HCT116 (cell line): ENCODE measurements at regions not wholly inside any gene's neighbourhood (a gene's known extent, or its start where the extent isn't known, plus 50 kb on each side); places are given as distances from the start of the nearest gene placed in this dataset.
A peak's percentile ranks its signal among the peaks of the same experiment; 100 is the strongest.

Experiments
- ATAC-seq: fragments of 200-7000 bp; cut with Tn5 transposase; 2 replicates; pipeline ENCODE4 v1.9.1; 2020; ENCODE audit warnings: mild to moderate bottlenecking, moderate library complexity
- BruUV-seq: library from RNA; stranded (reverse); fragments of 400-500 nt; replicated peaks from 2 replicates; lab custom pipeline; 2021; lab: Mats Ljungman, UMichigan
- CTCF ChIA-PET: fragments of 300-600 bp; sonication (Branson Sonifier 250); formaldehyde crosslinking; loops from one replicate; lab custom pipeline; 2021; ENCODE audit warnings: antibody characterized with exemption; lab: Charles Lee
- POLR2A ChIA-PET: fragments of 300-600, 350-600 bp; sonication (Branson Sonifier 250); formaldehyde crosslinking; loops from one replicate; lab custom pipeline; 2021; ENCODE audit warnings: antibody characterized with exemption; lab: Charles Lee
- RAD21 ChIA-PET, 2 experiments: fragments of 300-600 bp; sonication (Branson Sonifier 250); formaldehyde crosslinking; loops; one replicate each; lab custom pipeline; 2023; ENCODE audit warnings: low total read pairs in 2 of 2; ENCODE audit not compliant: uncharacterized antibody in 2 of 2, unreplicated experiment in 2 of 2, low non-redundant PET in 1 of 2; lab: Charles Lee
- DNase-seq: peaks from one replicate; pipeline ENCODE4 v3.0.0-alpha.2; 2010; ENCODE audit warnings: low read depth, low spot score
- H2AFZ ChIP-seq: fragments of 200-600 bp; shearing (Covaris generic), sonication (generic); 2 replicates; pipeline ENCODE4 v1.6.1; 2017; ENCODE audit warnings: low read depth, mixed run types, mixed read lengths, antibody characterized with exemption, low read length; ENCODE audit not compliant: poor library complexity, severe bottlenecking
- H3K27ac ChIP-seq: 2 replicates; pipeline ENCODE4 v1.5.1; 2012; ENCODE audit warnings: low read depth, low read length
- H3K27me3 ChIP-seq: fragments of 200-600 bp; sonication (generic); 2 replicates; pipeline ENCODE4 v1.6.1; 2016; ENCODE audit warnings: mixed run types, low read length, mixed read lengths; ENCODE audit not compliant: insufficient read depth
- H3K36me3 ChIP-seq, 2 experiments: fragments of 200-500 bp in 1 of 2; fragments of 200-600 bp in 1 of 2; sonication (Bioruptor generic) in 1 of 2; sonication (generic) in 1 of 2; 2 replicates each; pipeline versions ENCODE4 v1.5.1 to v1.6.1; 2014 to 2016; ENCODE audit warnings: low read length in 2 of 2, inconsistent platforms in 1 of 2, mixed read lengths in 1 of 2, mixed run types in 1 of 2; ENCODE audit not compliant: insufficient read depth in 2 of 2, control insufficient read depth in 1 of 2
- H3K4me1 ChIP-seq, 2 experiments: fragments of 200-600 bp in 1 of 2; sonication (generic) in 1 of 2; 2 replicates each; pipeline versions ENCODE4 v1.5.1 to v1.6.1; 2012 to 2017; ENCODE audit warnings: low read length in 2 of 2, inconsistent platforms in 1 of 2, mild to moderate bottlenecking in 1 of 2, mixed read lengths in 1 of 2, mixed run types in 1 of 2, moderate library complexity in 1 of 2; ENCODE audit not compliant: insufficient read depth in 2 of 2, control insufficient read depth in 1 of 2
- H3K4me2 ChIP-seq: fragments of 200-600 bp; sonication (generic); 2 replicates; pipeline ENCODE4 v1.6.1; 2017; ENCODE audit warnings: mixed run types, low read length, mixed read lengths
- H3K4me3 ChIP-seq, 2 experiments: fragments of 200-600 bp in 1 of 2; sonication (generic) in 1 of 2; replicated peaks in 1 of 2; 2 replicates each; pipeline ENCODE4 v1.5.1; 2011 to 2016; ENCODE audit warnings: low read length in 2 of 2, control low read depth in 1 of 2, low read depth in 1 of 2, mild to moderate bottlenecking in 1 of 2, mixed read lengths in 1 of 2, mixed run types in 1 of 2
- H3K79me2 ChIP-seq: fragments of 200-600 bp; sonication (generic); 2 replicates; pipeline ENCODE4 v1.6.1; 2017; ENCODE audit warnings: mild to moderate bottlenecking, mixed run types, low read length, moderate library complexity, mixed read lengths; ENCODE audit not compliant: insufficient read depth
- H3K9ac ChIP-seq: fragments of 200-600 bp; sonication (generic); 2 replicates; pipeline ENCODE4 v1.6.1; 2016; ENCODE audit warnings: low read length, mixed read lengths
- H3K9me2 ChIP-seq: fragments of 200-600 bp; sonication (generic), shearing (Covaris generic); 2 replicates; pipeline ENCODE4 v1.6.1; 2017; ENCODE audit warnings: mixed run types, mild to moderate bottlenecking, moderate library complexity; ENCODE audit not compliant: insufficient read depth
- H3K9me3 ChIP-seq, 2 experiments: fragments of 200-500 bp in 1 of 2; fragments of 200-600 bp in 1 of 2; sonication (Bioruptor generic) in 1 of 2; sonication (generic) in 1 of 2; 2 replicates each; pipeline ENCODE4 v1.6.1; 2014 to 2017; ENCODE audit warnings: low read length in 2 of 2, mixed read lengths in 2 of 2, inconsistent platforms in 1 of 2, low read depth in 1 of 2, mild to moderate bottlenecking in 1 of 2, mixed run types in 1 of 2, moderate library complexity in 1 of 2; ENCODE audit not compliant: control insufficient read depth in 1 of 2, insufficient read depth in 1 of 2
- H4K20me1 ChIP-seq: fragments of 200-600 bp; sonication (generic), shearing (Covaris generic); 2 replicates; pipeline ENCODE4 v1.6.1; 2017; ENCODE audit warnings: mixed run types, mild to moderate bottlenecking, moderate library complexity; ENCODE audit not compliant: insufficient read depth
- CBX3 ChIP-seq: IDR thresholded peaks from 2 replicates; pipeline ENCODE4 v1.6.1; 2012; ENCODE audit warnings: low read depth
- CEBPB ChIP-seq: IDR thresholded peaks from 2 replicates; pipeline ENCODE4 v1.6.1; 2012; ENCODE audit warnings: low read depth
- CTCF ChIP-seq, 3 experiments: fragments of 200-600 bp in 1 of 3; sonication (generic) in 1 of 3; IDR thresholded peaks in 2 of 3; conservative IDR thresholded peaks in 1 of 3; 2 replicates each; pipeline ENCODE4 v1.5.1; 2012 to 2017; ENCODE audit warnings: low read depth in 2 of 3, low read length in 2 of 3, antibody characterized with exemption in 1 of 3, borderline replicate concordance in 1 of 3, control low read depth in 1 of 3, mild to moderate bottlenecking in 1 of 3, mixed read lengths in 1 of 3, mixed run types in 1 of 3, moderate library complexity in 1 of 3; ENCODE audit not compliant: insufficient read depth in 1 of 3
- ELF1 ChIP-seq: IDR thresholded peaks from 2 replicates; pipeline ENCODE4 v1.6.1; 2012; ENCODE audit warnings: low read depth, borderline replicate concordance
- EZH2phosphoT487 ChIP-seq: fragments of 200-600 bp; IDR thresholded peaks from 2 replicates; pipeline ENCODE4 v1.6.1; 2018; ENCODE audit warnings: antibody characterized with exemption, borderline replicate concordance
- JUND ChIP-seq: IDR thresholded peaks from 2 replicates; pipeline ENCODE4 v1.6.1; 2012
- POLR2AphosphoS5 ChIP-seq: IDR thresholded peaks from 2 replicates; pipeline ENCODE4 v1.6.1; 2011; ENCODE audit warnings: mild to moderate bottlenecking, low read depth, low read length, moderate library complexity
- SP1 ChIP-seq: IDR thresholded peaks from 2 replicates; pipeline ENCODE4 v1.6.1; 2012; ENCODE audit warnings: low read depth
- SRF ChIP-seq: IDR thresholded peaks from 2 replicates; pipeline ENCODE4 v1.6.1; 2012; ENCODE audit warnings: low read depth
- TCF7L2 ChIP-seq: IDR thresholded peaks from 2 replicates; pipeline ENCODE4 v1.7.0; 2011; ENCODE audit warnings: borderline replicate concordance, inconsistent platforms; ENCODE audit not compliant: insufficient read depth, insufficient read length; ENCODE audit errors: extremely low read depth
- YY1 ChIP-seq: IDR thresholded peaks from 2 replicates; pipeline ENCODE4 v1.6.1; 2011; ENCODE audit warnings: low read length, low read depth, moderate library complexity, mild to moderate bottlenecking; ENCODE audit not compliant: insufficient replicate concordance; ENCODE audit errors: extremely low read depth
- intact Hi-C: fragments of 100-400 bp; cut with micrococcal nuclease; formaldehyde crosslinking; loops from 2 replicates; pipeline ENCODE4 v1.10.0; 2022
- TF ChIP-seq, protein P1 (sequence below): IDR thresholded peaks from 2 replicates; pipeline ENCODE4 v1.6.1; 2012
- TF ChIP-seq, protein P2 (sequence below): IDR thresholded peaks from 2 replicates; pipeline ENCODE4 v1.6.1; 2012

DNA sequence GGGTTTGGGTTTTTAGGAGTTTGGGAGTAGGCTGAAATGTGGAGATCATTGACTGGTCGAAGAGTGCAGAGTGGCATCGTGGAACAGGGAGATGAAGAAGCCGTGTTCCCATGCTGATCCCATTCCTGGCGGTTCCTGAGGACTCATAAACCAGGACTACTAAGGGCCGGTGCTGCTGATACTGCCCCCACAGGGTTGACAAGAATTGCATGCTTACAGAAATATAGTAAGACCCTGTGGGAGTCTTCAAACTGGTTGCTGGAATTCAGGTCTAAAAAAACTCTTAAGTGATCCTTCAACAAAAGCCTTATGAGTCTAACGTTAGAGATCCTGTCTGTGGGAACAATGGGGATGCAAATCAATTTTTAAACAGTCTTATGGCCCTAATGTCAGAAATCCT lies 64.0 kb upstream of the ARHGAP5 start:
- peak; percentile 67 for ATAC-seq
- Histone ChIP-seq H3K4me1 (peaks cover 15 to 32% of the 10 kb centered on the region in 2 experiments; a peak in 3 of 4 replicates), H3K4me2 (no peak overlapping the region), H3K4me3 (no peak overlapping the region), H2AFZ (no peak overlapping the region), H3K9me3 (no peaks in the 10 kb centered on the region), H3K36me3 (no peaks in the 10 kb centered on the region), H3K27me3 (no peaks in the 10 kb centered on the region), H4K20me1 (no peaks in the 10 kb centered on the region), H3K27ac (no peak overlapping the region), H3K9me2 (no peaks in the 10 kb centered on the region), H3K79me2 (no peaks in the 10 kb centered on the region), H3K9ac (no peak overlapping the region)
- POLR2A ChIA-PET, result no interaction called here
- DNase-seq, result no peak
- intact Hi-C loops, result no loop called here
- CTCF ChIA-PET, result no interaction called here
- RAD21 ChIA-PET, result no interaction called here
- no TSS peak for BruUV-seq
- TF ChIP-seq TCF7L2 (no peak), CTCF (IDR thresholded peaks at IDR 0.05 in 2 of 3, conservative IDR thresholded peaks at IDR 0.05 in 1 of 3; ENCODE audit: borderline replicate concordance in 1 of 3, insufficient read depth in 1 of 3, low read depth in 2 of 3, low read length in 2 of 3) (peak in 2 of 3 experiments; percentile 53 to 57; a peak in 4 of 6 replicates)

DNA sequence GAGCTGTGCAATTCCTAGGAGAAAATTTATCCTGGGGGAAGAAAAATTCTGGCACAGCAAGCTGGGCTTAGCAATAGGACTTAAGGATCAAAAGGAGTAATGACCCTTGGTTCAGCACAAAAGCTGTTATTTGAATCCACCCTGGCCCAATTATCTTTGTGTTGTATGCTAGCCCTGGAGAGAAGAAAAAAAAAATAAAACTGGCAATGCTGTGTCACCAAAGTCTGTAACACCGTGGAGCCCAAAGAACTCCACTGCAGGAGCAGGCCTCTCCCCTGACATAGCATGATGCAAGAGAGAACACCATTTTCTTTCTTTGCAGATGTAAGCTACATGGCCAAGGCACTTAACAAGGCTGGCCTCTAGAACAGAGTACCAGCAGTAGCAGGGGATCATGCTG lies 63.0 kb upstream of the ARHGAP5 start:
- RAD21 ChIA-PET, result no interaction called here
- intact Hi-C loops, result no loop called here
- no TSS peak for BruUV-seq
- no peaks in the 10 kb centered on the region for H3K79me2 ChIP-seq
- no peak overlapping the region for H3K9ac ChIP-seq
- ATAC-seq (no peak), DNase-seq (no peak)
- H3K4me1 ChIP-seq, result peaks cover 15 to 33% of the 10 kb centered on the region in 2 experiments; a peak in 3 of 4 replicates
- H3K36me3 ChIP-seq, result no peaks in the 10 kb centered on the region
- H3K9me2 ChIP-seq, result no peaks in the 10 kb centered on the region
- no peaks in the 10 kb centered on the region for H4K20me1 ChIP-seq
- POLR2A ChIA-PET, result no interaction called here
- H3K4me2 ChIP-seq, result no peak overlapping the region
- CTCF ChIA-PET, result no interaction called here
- no peak overlapping the region for H3K27ac ChIP-seq
- no peak overlapping the region for H3K4me3 ChIP-seq
- TF ChIP-seq SP1, result no peak
- TF ChIP-seq SRF, result no peak
- no peak for TF ChIP-seq ELF1
- TF ChIP-seq, protein P1, sequence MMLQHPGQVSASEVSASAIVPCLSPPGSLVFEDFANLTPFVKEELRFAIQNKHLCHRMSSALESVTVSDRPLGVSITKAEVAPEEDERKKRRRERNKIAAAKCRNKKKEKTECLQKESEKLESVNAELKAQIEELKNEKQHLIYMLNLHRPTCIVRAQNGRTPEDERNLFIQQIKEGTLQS, result no peak
- no peak for TF ChIP-seq CEBPB
- TF ChIP-seq JUND, result no peak
- no peak for TF ChIP-seq CBX3
- TF ChIP-seq CTCF (IDR thresholded peaks at IDR 0.05 in 2 of 3, conservative IDR thresholded peaks at IDR 0.05 in 1 of 3; ENCODE audit: borderline replicate concordance in 1 of 3, insufficient read depth in 1 of 3, low read depth in 2 of 3, low read length in 2 of 3), result no peak
- TF ChIP-seq, protein P2, sequence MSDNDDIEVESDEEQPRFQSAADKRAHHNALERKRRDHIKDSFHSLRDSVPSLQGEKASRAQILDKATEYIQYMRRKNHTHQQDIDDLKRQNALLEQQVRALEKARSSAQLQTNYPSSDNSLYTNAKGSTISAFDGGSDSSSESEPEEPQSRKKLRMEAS, result no peak
- no peak for TF ChIP-seq EZH2phosphoT487
- TF ChIP-seq YY1, result no peak
- TF ChIP-seq POLR2AphosphoS5, result no peak
- no peaks in the 10 kb centered on the region for H3K27me3 ChIP-seq
- H2AFZ ChIP-seq, result no peak overlapping the region
- no peaks in the 10 kb centered on the region for H3K9me3 ChIP-seq
